Vagina (tissue), 2 donors: ENCODE measurements at regions not wholly inside any gene's neighbourhood (a gene's known extent, or its start where the extent isn't known, plus 50 kb on each side); places are given as distances from the start of the nearest gene placed in this dataset.

Source experiments
- DNase-seq, 2 donors: peaks; one replicate each; pipeline ENCODE4 v3.0.0-alpha.2; 2017; ENCODE audit errors: extremely low spot score in 2 of 2
- H3K27ac ChIP-seq: fragments of 200-600 bp; sonication (generic); one replicate; pipeline ENCODE4 v1.5.1; 2019
- H3K27me3 ChIP-seq: fragments of 200-600 bp; sonication (generic); one replicate; pipeline ENCODE4 v1.5.1; 2019
- H3K36me3 ChIP-seq, 2 donors: fragments of 200-600 bp; sonication (generic); one replicate each; pipeline ENCODE4 v1.5.1; 2017 to 2019
- H3K4me1 ChIP-seq: fragments of 200-600 bp; sonication (generic); one replicate; pipeline ENCODE4 v1.5.1; 2019
- H3K4me3 ChIP-seq, 2 donors: fragments of 200-600 bp; sonication (generic); 1 replicate in 1 of 2; 2 replicates in 1 of 2; pipeline ENCODE4 v1.5.1; 2016 to 2019
- H3K9me3 ChIP-seq: fragments of 200-600 bp; sonication (generic); one replicate; pipeline ENCODE4 v1.5.1; 2019
- CTCF ChIP-seq, 3 experiments: fragments of 450-650 bp in 2 of 3; fragments of 200-600 bp in 1 of 3; sonication (generic) in 1 of 3; IDR thresholded peaks; one replicate each; pipeline ENCODE4 v1.5.1; 2017 to 2019; ENCODE audit warnings: antibody characterized with exemption in 3 of 3, mild to moderate bottlenecking in 2 of 3, moderate library complexity in 2 of 3
- POLR2A ChIP-seq, 2 donors: fragments of 450-650 bp; IDR thresholded peaks; one replicate each; pipeline ENCODE4 v1.6.1; 2017; ENCODE audit warnings: antibody characterized with exemption in 2 of 2, mild to moderate bottlenecking in 2 of 2, moderate library complexity in 2 of 2
- POLR2AphosphoS5 ChIP-seq, 2 donors: sonication (generic); formaldehyde crosslinking; IDR thresholded peaks; one replicate each; pipeline ENCODE4 v1.9.0; 2017; ENCODE audit warnings: antibody characterized with exemption in 2 of 2, mild to moderate bottlenecking in 2 of 2, low read depth in 1 of 2; ENCODE audit not compliant: insufficient read depth in 1 of 2
- intact Hi-C: fragments of 100-400 bp; cut with DNase I; formaldehyde crosslinking; loops from one replicate; pipeline ENCODE4 v1.15.1; 2023

GRCh38 chr18:75115514-75115913 is 93.4 kb downstream of the PTGR3 start:
- no peaks in the 10 kb centered on the region for H3K27me3 ChIP-seq
- no peak overlapping the region for H3K27ac ChIP-seq
- peak in 1 of 2 donors; percentile 47 for DNase-seq
- H3K36me3 ChIP-seq, result no peaks in the 10 kb centered on the region
- no peak overlapping the region for H3K4me3 ChIP-seq
- no peaks in the 10 kb centered on the region for H3K4me1 ChIP-seq
- intact Hi-C loops, result no loop called here
- TF ChIP-seq POLR2A (IDR thresholded peaks at IDR 0.05) (no peak), POLR2AphosphoS5 (IDR thresholded peaks at IDR 0.05; ENCODE audit: insufficient read depth in 1 of 2, low read depth in 1 of 2) (no peak), CTCF (IDR thresholded peaks at IDR 0.05) (no peak)
- no peaks in the 10 kb centered on the region for H3K9me3 ChIP-seq
